GM12801 (cell line): ENCODE measurements at regions not wholly inside any gene's neighbourhood (a gene's known extent, or its start where the extent isn't known, plus 50 kb on each side); places are given as distances from the start of the nearest gene placed in this dataset.

Experiments
- TF ChIP-seq, protein P1 (sequence below): IDR thresholded peaks from one replicate; pipeline ENCODE4 v1.5.1; 2011; ENCODE audit warnings: control low read depth; ENCODE audit not compliant: insufficient read length; ENCODE audit errors: extremely low read depth

DNA sequence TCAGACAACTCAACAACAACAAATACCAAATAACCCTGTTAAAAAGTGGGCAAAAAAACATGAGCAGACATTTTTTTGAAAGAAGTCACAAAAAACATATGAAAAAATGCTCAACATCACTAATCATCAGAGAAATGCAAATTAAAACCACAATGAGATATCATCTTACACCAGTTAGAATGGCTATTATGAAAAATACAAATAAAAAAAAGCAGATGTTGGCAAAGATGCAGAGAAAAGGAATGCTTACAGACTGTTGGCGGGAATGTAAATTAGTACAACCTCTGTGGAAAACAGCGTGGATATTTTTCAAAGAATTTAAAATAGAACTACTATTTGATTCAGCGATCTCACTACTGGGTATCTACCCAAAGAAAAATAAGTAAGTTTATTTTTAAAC is 114.0 kb downstream of the SLC38A4 start:
- TF ChIP-seq, protein P1, sequence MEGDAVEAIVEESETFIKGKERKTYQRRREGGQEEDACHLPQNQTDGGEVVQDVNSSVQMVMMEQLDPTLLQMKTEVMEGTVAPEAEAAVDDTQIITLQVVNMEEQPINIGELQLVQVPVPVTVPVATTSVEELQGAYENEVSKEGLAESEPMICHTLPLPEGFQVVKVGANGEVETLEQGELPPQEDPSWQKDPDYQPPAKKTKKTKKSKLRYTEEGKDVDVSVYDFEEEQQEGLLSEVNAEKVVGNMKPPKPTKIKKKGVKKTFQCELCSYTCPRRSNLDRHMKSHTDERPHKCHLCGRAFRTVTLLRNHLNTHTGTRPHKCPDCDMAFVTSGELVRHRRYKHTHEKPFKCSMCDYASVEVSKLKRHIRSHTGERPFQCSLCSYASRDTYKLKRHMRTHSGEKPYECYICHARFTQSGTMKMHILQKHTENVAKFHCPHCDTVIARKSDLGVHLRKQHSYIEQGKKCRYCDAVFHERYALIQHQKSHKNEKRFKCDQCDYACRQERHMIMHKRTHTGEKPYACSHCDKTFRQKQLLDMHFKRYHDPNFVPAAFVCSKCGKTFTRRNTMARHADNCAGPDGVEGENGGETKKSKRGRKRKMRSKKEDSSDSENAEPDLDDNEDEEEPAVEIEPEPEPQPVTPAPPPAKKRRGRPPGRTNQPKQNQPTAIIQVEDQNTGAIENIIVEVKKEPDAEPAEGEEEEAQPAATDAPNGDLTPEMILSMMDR = no peak

DNA sequence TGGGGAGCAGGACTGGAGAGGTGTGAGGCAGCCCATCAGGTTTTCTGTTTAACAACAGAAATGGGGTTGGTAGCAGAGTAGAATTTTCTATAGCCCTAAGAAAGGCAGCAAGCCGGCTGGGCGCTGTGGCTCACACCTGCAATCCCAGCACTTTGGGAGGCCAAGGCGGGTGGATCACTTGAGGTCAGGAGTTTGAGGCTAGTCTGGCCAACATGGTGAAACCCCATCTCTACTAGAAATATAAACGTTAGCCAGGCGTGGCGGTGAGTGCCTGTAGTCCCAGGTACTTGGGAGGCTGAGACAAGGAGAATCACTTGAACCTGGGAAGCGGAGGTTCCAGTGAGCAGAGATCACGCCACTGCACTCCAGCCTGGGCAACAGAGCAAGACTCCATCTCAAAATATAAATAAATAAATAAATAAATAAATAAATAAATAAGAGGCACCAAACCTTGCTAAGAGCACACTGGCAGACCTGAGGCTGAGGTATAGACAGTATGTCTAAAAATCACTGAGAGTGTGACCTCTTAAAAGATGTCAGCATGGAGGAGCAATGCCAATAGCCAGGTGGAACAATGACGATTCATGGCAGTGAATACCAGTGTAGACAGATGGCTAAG is 115.6 kb downstream of the SLC38A4 start:
- TF ChIP-seq, protein P1 = no peak

DNA sequence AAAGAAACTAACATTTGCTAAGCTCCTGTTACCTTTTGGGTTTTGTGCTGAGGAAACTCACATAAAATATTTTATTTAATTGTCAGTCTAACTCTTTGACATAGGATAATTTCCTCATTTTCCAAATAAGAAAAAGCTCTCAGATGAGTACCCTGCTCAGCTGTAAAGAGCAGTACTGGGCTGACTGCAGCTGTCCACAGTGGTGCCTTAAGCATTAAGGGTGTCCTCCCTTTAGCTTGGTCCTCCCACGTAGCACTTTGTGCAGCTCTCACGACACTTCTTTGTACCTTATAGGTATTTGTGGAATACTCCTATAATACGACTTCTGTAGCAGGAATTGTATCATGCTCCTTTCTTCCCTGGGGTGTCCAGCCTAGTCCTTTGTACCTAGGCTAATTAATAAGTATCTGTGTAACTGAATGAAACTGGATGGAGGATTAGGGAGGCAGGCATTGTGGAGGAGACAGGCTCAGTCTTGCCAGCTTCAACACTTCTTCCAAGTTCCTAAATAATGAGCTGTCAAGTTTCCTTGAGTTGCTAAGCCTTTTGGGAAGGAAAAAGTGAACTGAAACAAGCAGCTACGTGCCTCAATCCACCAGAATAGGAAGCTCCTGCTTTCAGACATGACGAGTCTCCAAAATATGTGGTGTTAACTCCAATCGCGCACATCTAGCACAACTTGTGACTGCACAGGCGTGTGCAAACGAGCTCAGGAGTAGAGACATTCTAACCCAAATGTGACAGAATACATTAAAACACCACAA is 123.0 kb downstream of the SLC38A4 start:
- TF ChIP-seq, protein P1 = no peak

DNA sequence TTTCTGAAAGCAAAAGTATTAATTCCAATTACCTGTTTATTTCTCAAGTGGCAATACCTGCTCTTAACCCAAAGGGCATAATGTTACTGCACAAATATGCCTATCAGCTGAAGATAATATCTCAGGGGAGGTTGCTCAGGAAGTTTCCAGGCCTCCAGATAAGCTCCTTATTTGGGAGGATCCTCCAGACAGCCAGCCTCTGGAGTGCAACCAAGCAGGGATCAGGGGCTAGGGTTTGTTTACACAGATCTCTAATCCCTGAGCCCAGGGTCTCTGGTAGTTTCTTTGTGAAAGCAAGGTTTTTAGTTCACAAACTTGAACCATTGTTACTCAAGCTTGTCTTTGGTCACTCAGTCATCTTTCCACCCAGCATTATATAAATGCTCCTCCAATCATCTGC is 124.4 kb downstream of the SLC38A4 start:
- TF ChIP-seq, protein P1 = no peak

DNA sequence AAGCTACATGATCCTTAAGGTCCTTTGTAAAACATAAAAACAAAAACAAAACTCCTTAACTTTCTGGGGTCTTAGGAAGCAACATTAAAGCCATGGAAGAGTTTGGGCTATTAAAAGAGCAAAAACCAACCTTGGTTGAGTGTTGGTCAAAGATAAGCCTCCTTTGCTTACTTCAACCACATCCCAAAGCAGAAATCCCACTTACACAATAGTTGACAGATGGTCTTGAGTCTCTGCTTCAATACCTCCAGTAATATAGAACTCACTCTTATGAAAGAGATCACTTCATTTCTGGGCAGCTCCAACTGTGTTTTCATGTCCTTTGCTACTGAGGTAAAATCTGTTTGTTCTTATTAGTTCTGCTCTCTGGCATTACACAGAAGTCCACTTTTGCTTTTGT is 125.8 kb downstream of the SLC38A4 start:
- TF ChIP-seq, protein P1 = no peak

DNA sequence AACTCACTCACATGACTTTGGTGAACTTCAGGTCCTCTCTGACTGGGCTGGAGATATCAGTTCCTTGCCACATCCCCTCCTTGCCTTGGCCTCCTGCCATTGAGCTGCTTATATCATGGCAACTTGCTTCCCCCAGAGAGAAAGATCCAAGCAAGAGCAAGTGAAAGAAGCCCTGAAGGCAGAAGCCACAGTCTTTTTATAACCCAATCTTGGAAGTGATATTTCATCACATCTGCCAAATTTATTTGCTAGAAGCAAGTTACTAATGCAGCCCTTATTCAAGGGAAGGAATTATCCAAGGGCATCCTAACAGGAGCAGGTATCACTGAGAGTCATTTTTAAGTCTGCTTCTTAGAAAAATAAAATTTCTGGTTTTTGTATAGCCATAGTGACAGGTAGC is 127.8 kb downstream of the SLC38A4 start:
- TF ChIP-seq, protein P1 = no peak

DNA sequence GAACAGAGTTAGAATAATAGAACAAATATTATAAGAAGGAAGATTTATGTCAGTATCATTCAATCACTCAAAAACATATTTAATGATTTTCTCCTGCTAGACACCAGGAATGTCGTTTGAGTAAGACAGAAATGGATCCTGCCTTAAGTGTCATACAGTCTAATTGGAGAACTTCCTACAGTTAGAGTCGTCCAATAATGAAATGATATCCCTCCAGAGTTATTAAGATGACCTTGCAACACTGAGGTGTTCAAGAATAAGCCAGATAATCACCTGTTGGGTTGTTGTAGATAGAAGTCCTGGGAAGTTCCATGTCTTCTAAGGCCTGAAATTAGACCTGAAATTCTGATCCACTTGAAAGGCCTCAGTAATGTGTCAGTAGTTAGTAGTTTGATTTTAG is 132.3 kb downstream of the SLC38A4 start:
- TF ChIP-seq, protein P1 = no peak
